Loucy (cell line): ENCODE measurements at regions not wholly inside any gene's neighbourhood (a gene's known extent, or its start where the extent isn't known, plus 50 kb on each side); places are given as distances from the start of the nearest gene placed in this dataset.

Experiments used
- H2AFZ ChIP-seq: fragments of 200-600 bp; sonication (generic); 2 replicates; pipeline ENCODE4 v1.6.0; 2016; ENCODE audit warnings: antibody characterized with exemption, mild to moderate bottlenecking, low read length, moderate library complexity
- H3F3A ChIP-seq: fragments of 200-600 bp; 2 replicates; pipeline ENCODE4 v1.6.0; 2016; ENCODE audit warnings: antibody characterized with exemption, low read depth, mild to moderate bottlenecking
- H3K27me3 ChIP-seq: fragments of 200-600 bp; sonication (generic); 2 replicates; pipeline ENCODE4 v1.6.1; 2014; ENCODE audit warnings: low read length, mild to moderate bottlenecking; ENCODE audit not compliant: insufficient read depth, poor library complexity, severe bottlenecking
- H3K36me3 ChIP-seq: fragments of 200-600 bp; sonication (generic); 2 replicates; pipeline ENCODE4 v1.6.1; 2016; ENCODE audit warnings: low read length; ENCODE audit not compliant: insufficient read depth
- H3K4me1 ChIP-seq: fragments of 200-600 bp; sonication (generic); 2 replicates; pipeline ENCODE4 v1.5.1; 2014; ENCODE audit warnings: low read length, mild to moderate bottlenecking; ENCODE audit not compliant: insufficient read depth, poor library complexity, severe bottlenecking
- H3K4me2 ChIP-seq: fragments of 200-600 bp; sonication (generic); 2 replicates; pipeline ENCODE4 v1.6.0; 2014; ENCODE audit warnings: antibody characterized with exemption, low read length, low read depth, mild to moderate bottlenecking; ENCODE audit not compliant: poor library complexity, severe bottlenecking
- H3K4me3 ChIP-seq: fragments of 200-600 bp; sonication (generic); 2 replicates; pipeline ENCODE4 v1.5.1; 2014; ENCODE audit warnings: low read length, mild to moderate bottlenecking, mixed read lengths; ENCODE audit not compliant: poor library complexity, severe bottlenecking
- H3K79me2 ChIP-seq: fragments of 200-600 bp; sonication (generic); 2 replicates; pipeline ENCODE4 v1.6.1; 2014; ENCODE audit warnings: low read length; ENCODE audit not compliant: insufficient read depth
- H3K9ac ChIP-seq: fragments of 200-600 bp; sonication (generic); 2 replicates; pipeline ENCODE4 v1.6.0; 2014; ENCODE audit warnings: mild to moderate bottlenecking, low read depth, low read length, moderate library complexity; ENCODE audit not compliant: poor library complexity, severe bottlenecking
- H3K9me2 ChIP-seq: fragments of 200-600 bp; sonication (generic); replicated peaks from 2 replicates; pipeline ENCODE4 v1.6.1; 2016; ENCODE audit warnings: low read depth, low read length, mixed read lengths
- H3K9me3 ChIP-seq: fragments of 200-600 bp; sonication (generic); 2 replicates; pipeline ENCODE4 v1.6.1; 2014; ENCODE audit warnings: mild to moderate bottlenecking, antibody characterized with exemption, low read length, low read depth; ENCODE audit not compliant: insufficient read depth
- H4K20me1 ChIP-seq: fragments of 200-600 bp; sonication (generic); 2 replicates; pipeline ENCODE4 v1.6.0; 2014; ENCODE audit warnings: antibody characterized with exemption, low read length, mild to moderate bottlenecking; ENCODE audit not compliant: insufficient read depth, poor library complexity, severe bottlenecking
- CTCF ChIP-seq: fragments of 200-600 bp; sonication (generic); conservative IDR thresholded peaks from 2 replicates; pipeline ENCODE4 v1.5.1; 2014; ENCODE audit warnings: mild to moderate bottlenecking, antibody characterized with exemption, low read length
- EZH2phosphoT487 ChIP-seq: fragments of 200-600 bp; IDR thresholded peaks from 2 replicates; pipeline ENCODE4 v1.6.1; 2018; ENCODE audit warnings: antibody characterized with exemption, mild to moderate bottlenecking, moderate library complexity, borderline replicate concordance

GRCh38 chr5:28648108-28648507, 1609.7 kb upstream of the CDH9 start:
- Histone ChIP-seq H3K4me1 (no peaks in the 10 kb centered on the region), H3K9ac (no peak overlapping the region), H3K27me3 (no peaks in the 10 kb centered on the region), H2AFZ (no peak overlapping the region), H3K9me2 (no peaks in the 10 kb centered on the region), H3K36me3 (no peaks in the 10 kb centered on the region), H3K79me2 (no peaks in the 10 kb centered on the region), H3F3A (no peaks in the 10 kb centered on the region), H4K20me1 (no peaks in the 10 kb centered on the region), H3K4me2 (no peak overlapping the region), H3K9me3 (no peaks in the 10 kb centered on the region), H3K4me3 (no peak overlapping the region)
- TF ChIP-seq CTCF (no peak), EZH2phosphoT487 (no peak)

DNA sequence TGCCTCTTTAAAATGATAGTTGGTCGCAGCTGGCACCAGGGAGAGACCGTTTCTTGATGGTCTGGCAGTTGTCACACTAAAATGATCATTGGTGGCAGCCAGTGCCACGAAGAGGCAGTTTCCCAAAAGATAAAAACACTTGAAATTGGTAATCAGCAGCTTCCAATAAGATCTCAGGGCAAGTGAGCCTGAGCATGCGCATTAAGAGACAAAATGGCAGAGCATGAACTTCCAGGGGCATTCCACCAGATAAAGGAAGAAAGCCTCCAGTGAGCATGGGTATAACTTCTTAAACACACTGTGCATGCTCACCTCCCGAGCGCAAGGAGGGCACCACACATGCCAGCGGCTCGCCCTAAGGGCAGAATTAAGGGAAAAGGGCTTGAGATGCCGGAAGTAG, 1594.2 kb upstream of the CDH9 start:
- Histone ChIP-seq H3K27me3 (no peaks in the 10 kb centered on the region), H3K4me1 (no peaks in the 10 kb centered on the region), H3K9me3 (no peaks in the 10 kb centered on the region), H3K9ac (no peak overlapping the region), H3K4me3 (no peak overlapping the region), H3K79me2 (no peaks in the 10 kb centered on the region), H4K20me1 (no peaks in the 10 kb centered on the region), H3K4me2 (no peak overlapping the region), H3K36me3 (no peaks in the 10 kb centered on the region), H3F3A (no peaks in the 10 kb centered on the region), H2AFZ (no peak overlapping the region), H3K9me2 (no peaks in the 10 kb centered on the region)
- no peak for TF ChIP-seq CTCF
- no peak for TF ChIP-seq EZH2phosphoT487

- Histone ChIP-seq H3K9me3 (no peaks in the 10 kb centered on the region), H2AFZ (no peak overlapping the region), H3K79me2 (no peaks in the 10 kb centered on the region), H3K27me3 (no peaks in the 10 kb centered on the region), H3K4me1 (no peaks in the 10 kb centered on the region), H3K9ac (no peak overlapping the region), H3K4me2 (no peak overlapping the region), H3K9me2 (no peaks in the 10 kb centered on the region), H3K36me3 (no peaks in the 10 kb centered on the region), H3F3A (no peaks in the 10 kb centered on the region), H4K20me1 (no peaks in the 10 kb centered on the region), H3K4me3 (no peak overlapping the region)
- no peak for TF ChIP-seq EZH2phosphoT487
- no peak for TF ChIP-seq CTCF
Observed at GRCh38 chr5:28603869-28604268, 1565.5 kb upstream of the CDH9 start.
